Vagina (tissue), 2 donors: ENCODE measurements at regions not wholly inside any gene's neighbourhood (a gene's known extent, or its start where the extent isn't known, plus 50 kb on each side); places are given as distances from the start of the nearest gene placed in this dataset.

Experiments used
- DNase-seq, 2 donors: peaks; one replicate each; pipeline ENCODE4 v3.0.0-alpha.2; 2017; ENCODE audit errors: extremely low spot score in 2 of 2
- H3K27ac ChIP-seq: fragments of 200-600 bp; sonication (generic); one replicate; pipeline ENCODE4 v1.5.1; 2019
- H3K27me3 ChIP-seq: fragments of 200-600 bp; sonication (generic); one replicate; pipeline ENCODE4 v1.5.1; 2019
- H3K36me3 ChIP-seq, 2 donors: fragments of 200-600 bp; sonication (generic); one replicate each; pipeline ENCODE4 v1.5.1; 2017 to 2019
- H3K4me1 ChIP-seq: fragments of 200-600 bp; sonication (generic); one replicate; pipeline ENCODE4 v1.5.1; 2019
- H3K4me3 ChIP-seq, 2 donors: fragments of 200-600 bp; sonication (generic); 1 replicate in 1 of 2; 2 replicates in 1 of 2; pipeline ENCODE4 v1.5.1; 2016 to 2019
- H3K9me3 ChIP-seq: fragments of 200-600 bp; sonication (generic); one replicate; pipeline ENCODE4 v1.5.1; 2019
- CTCF ChIP-seq, 3 experiments: fragments of 450-650 bp in 2 of 3; fragments of 200-600 bp in 1 of 3; sonication (generic) in 1 of 3; IDR thresholded peaks; one replicate each; pipeline ENCODE4 v1.5.1; 2017 to 2019; ENCODE audit warnings: antibody characterized with exemption in 3 of 3, mild to moderate bottlenecking in 2 of 3, moderate library complexity in 2 of 3
- POLR2A ChIP-seq, 2 donors: fragments of 450-650 bp; IDR thresholded peaks; one replicate each; pipeline ENCODE4 v1.6.1; 2017; ENCODE audit warnings: antibody characterized with exemption in 2 of 2, mild to moderate bottlenecking in 2 of 2, moderate library complexity in 2 of 2
- POLR2AphosphoS5 ChIP-seq, 2 donors: sonication (generic); formaldehyde crosslinking; IDR thresholded peaks; one replicate each; pipeline ENCODE4 v1.9.0; 2017; ENCODE audit warnings: antibody characterized with exemption in 2 of 2, mild to moderate bottlenecking in 2 of 2, low read depth in 1 of 2; ENCODE audit not compliant: insufficient read depth in 1 of 2
- intact Hi-C: fragments of 100-400 bp; cut with DNase I; formaldehyde crosslinking; loops from one replicate; pipeline ENCODE4 v1.15.1; 2023

GRCh38 chr1:219304227-219305226 lies 130.8 kb downstream of the LYPLAL1 start:
- H3K27me3 ChIP-seq, result no peaks in the 10 kb centered on the region
- H3K9me3 ChIP-seq, result no peaks in the 10 kb centered on the region
- H3K4me3 ChIP-seq, result no peak overlapping the region
- no peak overlapping the region for H3K27ac ChIP-seq
- no peaks in the 10 kb centered on the region for H3K36me3 ChIP-seq
- no peaks in the 10 kb centered on the region for H3K4me1 ChIP-seq
- DNase-seq, result no peak
- TF ChIP-seq POLR2AphosphoS5 (IDR thresholded peaks at IDR 0.05; ENCODE audit: insufficient read depth in 1 of 2, low read depth in 1 of 2) (no peak), POLR2A (IDR thresholded peaks at IDR 0.05) (no peak), CTCF (IDR thresholded peaks at IDR 0.05) (no peak)
- intact Hi-C loops, result no loop called here

GRCh38 chr1:219302697-219303096 lies 129.0 kb downstream of the LYPLAL1 start:
- Histone ChIP-seq H3K4me3 (no peak overlapping the region), H3K27me3 (no peaks in the 10 kb centered on the region), H3K27ac (no peak overlapping the region), H3K4me1 (no peaks in the 10 kb centered on the region), H3K9me3 (no peaks in the 10 kb centered on the region), H3K36me3 (no peaks in the 10 kb centered on the region)
- TF ChIP-seq POLR2AphosphoS5 (IDR thresholded peaks at IDR 0.05; ENCODE audit: insufficient read depth in 1 of 2, low read depth in 1 of 2) (no peak), POLR2A (IDR thresholded peaks at IDR 0.05) (no peak), CTCF (IDR thresholded peaks at IDR 0.05) (no peak)
- DNase-seq, result no peak
- intact Hi-C loops, result no loop called here

- Histone ChIP-seq H3K27ac (no peak overlapping the region), H3K27me3 (no peaks in the 10 kb centered on the region), H3K4me3 (no peak overlapping the region), H3K4me1 (peaks cover 8% of the 10 kb centered on the region), H3K9me3 (no peaks in the 10 kb centered on the region), H3K36me3 (no peaks in the 10 kb centered on the region)
- intact Hi-C loops, result no loop called here
- TF ChIP-seq CTCF (IDR thresholded peaks at IDR 0.05) (no peak), POLR2AphosphoS5 (IDR thresholded peaks at IDR 0.05; ENCODE audit: insufficient read depth in 1 of 2, low read depth in 1 of 2) (no peak), POLR2A (IDR thresholded peaks at IDR 0.05) (no peak)
- no peak for DNase-seq
Measured at GRCh38 chr1:219299420-219299819, 125.7 kb downstream of the LYPLAL1 start.

GRCh38 chr1:219298571-219299148 lies 125.0 kb downstream of the LYPLAL1 start:
- Histone ChIP-seq H3K9me3 (no peaks in the 10 kb centered on the region), H3K27me3 (no peaks in the 10 kb centered on the region), H3K27ac (peak overlapping the region; percentile 18), H3K36me3 (no peaks in the 10 kb centered on the region), H3K4me3 (no peak overlapping the region), H3K4me1 (peaks cover 8% of the 10 kb centered on the region)
- TF ChIP-seq POLR2A (IDR thresholded peaks at IDR 0.05) (no peak), CTCF (IDR thresholded peaks at IDR 0.05) (no peak), POLR2AphosphoS5 (IDR thresholded peaks at IDR 0.05; ENCODE audit: insufficient read depth in 1 of 2, low read depth in 1 of 2) (peak in 1 of 2 donors; percentile 44)
- DNase-seq, result no peak
- intact Hi-C loops, result no loop called here
